NCI-H2227 (cell line): ENCODE measurements at regions not wholly inside any gene's neighbourhood (a gene's known extent, or its start where the extent isn't known, plus 50 kb on each side); places are given as distances from the start of the nearest gene placed in this dataset.

Experiments
- DNase-seq: peaks from one replicate; lab custom pipeline; 2025; ENCODE audit not compliant: unreplicated experiment; lab: John Stamatoyannopoulos, UW

- no peak for DNase-seq
Measured at GRCh38 chr5:20114526-20114925, 126.5 kb upstream of the CDH18 start.

GRCh38 chr5:20113931-20114330 lies 125.9 kb upstream of the CDH18 start:
- no peak for DNase-seq

- no peak for DNase-seq
Measured at GRCh38 chr5:20113031-20113715, 125.2 kb upstream of the CDH18 start.

- DNase-seq = no peak
Measured at GRCh38 chr5:20109326-20109725, 121.3 kb upstream of the CDH18 start.

- no peak for DNase-seq
Measured at GRCh38 chr5:20105915-20106314, 117.9 kb upstream of the CDH18 start.

GRCh38 chr5:20102293-20102692 lies 114.3 kb upstream of the CDH18 start:
- DNase-seq = no peak

GRCh38 chr5:20098694-20099093 lies 110.7 kb upstream of the CDH18 start:
- no peak for DNase-seq

- no peak for DNase-seq
Measured at GRCh38 chr5:20088361-20088760, 100.4 kb upstream of the CDH18 start.

GRCh38 chr5:20087299-20087698 lies 99.3 kb upstream of the CDH18 start:
- no peak for DNase-seq

- DNase-seq = no peak
Measured at GRCh38 chr5:20077186-20077585, 89.2 kb upstream of the CDH18 start.

GRCh38 chr5:20056933-20057332 lies 68.9 kb upstream of the CDH18 start:
- DNase-seq = no peak

- no peak for DNase-seq
Measured at GRCh38 chr5:20055301-20055700, 67.3 kb upstream of the CDH18 start.

- DNase-seq = no peak
Measured at GRCh38 chr5:20050262-20050661, 62.3 kb upstream of the CDH18 start.

GRCh38 chr5:20044460-20044859 lies 56.5 kb upstream of the CDH18 start:
- DNase-seq = no peak

GRCh38 chr5:20041326-20042274 lies 53.6 kb upstream of the CDH18 start:
- DNase-seq = no peak

- DNase-seq = no peak
Measured at GRCh38 chr5:20040901-20041300, 52.9 kb upstream of the CDH18 start.
